Head of caudate nucleus (tissue), 42 donors: ENCODE measurements at regions not wholly inside any gene's neighbourhood (a gene's known extent, or its start where the extent isn't known, plus 50 kb on each side); places are given as distances from the start of the nearest gene placed in this dataset.

Experiments
- DNase-seq, 42 donors: peaks; one replicate each; pipeline versions ENCODE4 v3.0.0 to v3.0.0-alpha.2; 2020 to 2021; ENCODE audit warnings: mixed read lengths in 7 of 42
- intact Hi-C: fragments of 100-400 bp; cut with DNase I; formaldehyde crosslinking; loops from one replicate; pipeline ENCODE4 v1.15.0; 2022

DNA sequence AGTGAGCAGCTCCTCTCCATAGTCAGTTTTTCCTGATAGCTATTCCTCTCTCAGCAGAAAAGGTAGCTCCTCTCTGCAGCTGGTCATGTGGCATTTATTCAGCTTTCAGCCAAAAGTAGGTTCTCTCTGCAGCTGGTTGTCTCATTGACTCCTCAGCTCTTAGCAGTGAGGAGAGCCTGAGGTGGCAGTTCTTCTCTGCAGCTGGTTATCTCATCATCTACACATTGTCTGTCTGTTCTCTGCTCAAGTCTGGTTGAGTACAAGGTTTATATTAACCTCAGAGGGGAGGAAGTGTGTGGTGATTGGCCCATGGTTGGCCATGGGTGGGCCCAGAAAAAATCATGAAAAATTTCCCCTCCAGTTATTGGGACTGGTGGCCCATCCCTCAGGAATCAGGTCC is 338.3 kb downstream of the KDM5D start:
- DNase-seq, result no peak
- intact Hi-C loops, result no loop called here

DNA sequence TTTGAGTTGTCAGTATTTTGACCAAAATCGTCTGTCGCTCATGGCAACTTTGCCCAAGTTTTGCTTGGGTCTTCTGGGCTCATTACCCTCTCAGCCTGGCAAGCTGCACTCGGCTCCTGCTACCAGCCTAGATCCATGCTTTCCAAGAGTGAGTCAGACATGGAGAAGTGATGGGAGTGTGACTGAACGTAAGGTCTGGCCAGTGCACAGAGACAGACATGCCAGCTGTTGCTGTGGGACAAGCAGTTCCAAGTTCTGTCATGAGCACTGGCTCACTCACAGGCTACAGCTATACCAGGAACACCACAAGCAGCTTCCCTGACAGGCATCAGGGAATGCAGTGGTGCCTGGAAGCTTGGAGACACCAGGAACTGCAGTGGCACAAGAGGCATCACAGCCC is 338.9 kb downstream of the KDM5D start:
- intact Hi-C loops, result no loop called here

DNA sequence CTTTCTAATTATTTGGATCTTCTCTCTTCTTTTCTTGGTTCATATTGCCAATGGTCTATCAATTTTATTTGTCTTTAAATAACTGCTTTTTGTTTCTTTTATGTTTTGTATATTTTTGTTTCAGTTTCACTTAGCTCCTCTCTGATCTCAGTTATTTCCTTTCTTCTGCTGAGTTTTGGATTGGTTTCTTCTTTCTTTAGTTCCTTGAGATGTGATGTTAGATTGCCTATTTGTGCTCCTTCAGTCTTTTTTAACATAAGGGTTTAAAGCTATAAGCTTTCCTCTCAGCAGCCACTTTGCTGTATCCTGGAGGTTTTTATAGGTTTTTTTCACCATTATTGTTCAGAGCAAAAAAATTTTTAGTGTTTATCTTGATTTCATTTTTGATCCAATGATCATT is 351.6 kb downstream of the KDM5D start:
- intact Hi-C loops, result no loop called here
- no peak for DNase-seq

More for the DNA sequence above, 338.9 kb downstream of the KDM5D start:
- no peak for DNase-seq

DNA sequence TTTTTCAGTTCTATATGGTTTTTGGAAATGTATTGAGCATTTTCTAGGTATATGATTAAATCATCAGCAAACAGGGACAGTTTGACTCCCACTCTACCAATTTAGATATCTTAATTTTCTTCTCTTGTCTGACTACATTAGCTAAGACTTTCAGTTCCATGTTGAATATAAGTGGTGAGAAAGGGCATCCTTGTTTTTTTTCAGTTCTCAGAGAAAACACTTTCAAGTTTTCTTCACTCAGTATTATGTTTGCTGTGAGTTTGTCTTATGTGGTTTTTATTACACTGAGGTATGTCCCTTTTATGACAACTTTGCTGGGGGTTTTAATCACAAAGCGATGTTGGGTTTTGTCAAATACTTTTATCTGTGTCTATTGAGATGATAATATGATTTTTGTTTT is 352.6 kb downstream of the KDM5D start:
- DNase-seq, result no peak
- intact Hi-C loops, result no loop called here

DNA sequence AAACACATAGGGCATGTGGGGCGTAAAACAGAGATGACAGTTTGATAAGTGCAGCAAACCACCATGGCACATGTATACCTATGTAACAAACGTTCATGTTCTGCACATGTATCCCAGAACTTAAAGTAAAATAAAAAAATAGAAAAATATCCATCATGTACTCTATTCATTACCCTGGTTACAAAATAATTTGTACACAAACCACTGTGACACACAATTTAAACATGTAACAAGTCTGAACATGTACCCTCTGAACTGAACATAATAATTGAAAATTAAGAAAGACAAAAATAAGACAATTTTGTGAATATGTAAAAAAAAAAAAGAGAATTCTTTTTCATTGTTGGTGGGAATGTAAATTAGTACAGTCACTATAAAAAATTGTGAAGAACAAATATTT is 379.2 kb downstream of the KDM5D start:
- no peak for DNase-seq
- intact Hi-C loops, result no loop called here

DNA sequence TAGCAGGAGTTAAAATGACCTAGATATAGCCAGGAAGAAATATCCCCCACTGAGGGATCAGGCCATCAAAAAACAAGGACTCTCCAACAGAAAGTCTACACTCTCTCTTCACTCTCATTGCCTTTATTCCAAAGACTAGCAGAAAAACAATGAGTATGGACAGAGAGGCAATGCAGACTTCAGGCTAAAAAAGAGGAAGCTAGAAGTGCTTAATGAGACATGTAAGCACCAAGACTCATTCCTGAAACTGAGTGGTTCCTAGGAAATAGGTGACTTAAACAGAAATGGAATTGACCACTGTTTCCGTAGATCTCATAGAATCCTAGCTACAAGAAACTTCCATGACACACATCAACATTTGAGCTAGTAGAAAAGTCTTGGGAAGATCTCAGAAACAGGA is 387.3 kb downstream of the KDM5D start:
- intact Hi-C loops, result no loop called here

DNA sequence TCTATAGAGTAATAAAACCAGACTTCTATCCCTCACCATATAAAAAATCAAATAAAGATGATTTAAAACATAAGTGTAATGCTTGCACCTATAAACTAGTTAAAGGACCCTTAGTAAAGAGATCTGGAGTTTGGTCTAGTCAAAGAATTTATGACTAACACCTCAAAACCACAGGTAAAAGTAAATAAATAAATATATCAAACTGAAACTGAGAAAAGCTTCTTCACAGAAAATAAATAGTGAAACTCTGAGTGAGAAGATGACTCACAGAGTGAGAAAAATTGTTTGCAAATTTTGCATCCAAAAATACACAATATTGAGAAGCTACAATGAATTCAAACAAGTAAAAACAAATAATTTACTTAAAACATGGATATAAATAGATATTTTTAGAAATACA is 387.8 kb downstream of the KDM5D start:
- intact Hi-C loops, result no loop called here

More for the DNA sequence above, 387.3 kb downstream of the KDM5D start:
- no peak for DNase-seq

DNA sequence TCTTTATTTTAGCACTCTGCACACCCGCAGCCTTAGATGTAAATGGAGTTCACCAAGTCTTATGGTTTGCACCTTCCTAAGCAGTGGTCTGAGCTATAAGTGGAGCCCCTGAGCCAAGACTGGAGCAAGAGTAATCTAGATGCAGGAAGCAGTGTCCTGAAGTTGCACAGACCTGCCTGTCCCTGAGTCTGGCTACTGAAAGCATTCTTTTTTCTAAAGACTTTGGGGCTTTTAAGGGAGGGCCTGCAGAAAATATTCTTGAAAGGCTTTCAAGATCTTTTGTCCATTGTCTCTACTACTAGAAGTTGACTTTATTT is 389.7 kb downstream of the KDM5D start:
- intact Hi-C loops, result no loop called here

More for the DNA sequence above, 387.8 kb downstream of the KDM5D start:
- no peak for DNase-seq

DNA sequence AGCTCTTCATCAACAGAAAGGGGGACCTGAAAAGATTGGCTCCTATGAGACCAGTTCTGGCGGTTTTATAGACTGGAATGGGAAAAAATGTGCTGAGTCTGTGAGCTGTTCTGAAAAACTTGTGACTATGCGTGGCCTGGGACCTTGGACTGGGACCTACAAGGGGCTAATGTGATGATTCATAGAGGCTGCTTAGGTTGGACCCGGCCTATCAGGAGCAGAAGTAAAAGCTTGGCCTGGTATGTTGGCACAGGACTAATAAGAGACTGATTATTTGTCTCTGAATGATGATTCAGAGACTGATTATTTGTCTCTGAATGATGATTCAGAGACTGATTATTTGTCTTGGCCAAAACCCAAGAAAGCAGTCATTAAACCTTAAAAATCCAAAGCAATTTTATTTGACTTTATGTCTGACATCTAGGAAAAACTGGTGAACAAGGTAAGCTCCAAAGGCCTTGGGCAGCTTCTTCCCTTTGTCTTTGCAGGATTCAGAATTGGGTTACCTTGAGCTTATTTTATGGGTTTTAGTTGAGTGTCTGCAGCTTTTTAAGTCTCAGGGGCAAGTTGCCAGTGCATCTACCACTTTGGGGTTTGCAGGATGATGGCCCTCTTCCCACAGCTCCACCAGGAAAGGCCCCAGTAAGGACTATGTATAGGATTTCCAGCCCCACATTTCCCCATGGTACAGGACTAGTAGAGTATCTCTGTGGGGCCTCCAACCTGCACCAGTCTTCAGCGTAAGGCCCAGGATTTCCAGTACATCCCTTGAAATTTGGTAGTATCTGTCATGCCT is 390.3 kb downstream of the KDM5D start:
- intact Hi-C loops, result no loop called here
- no peak for DNase-seq

More for the DNA sequence above, 389.7 kb downstream of the KDM5D start:
- DNase-seq, result no peak

DNA sequence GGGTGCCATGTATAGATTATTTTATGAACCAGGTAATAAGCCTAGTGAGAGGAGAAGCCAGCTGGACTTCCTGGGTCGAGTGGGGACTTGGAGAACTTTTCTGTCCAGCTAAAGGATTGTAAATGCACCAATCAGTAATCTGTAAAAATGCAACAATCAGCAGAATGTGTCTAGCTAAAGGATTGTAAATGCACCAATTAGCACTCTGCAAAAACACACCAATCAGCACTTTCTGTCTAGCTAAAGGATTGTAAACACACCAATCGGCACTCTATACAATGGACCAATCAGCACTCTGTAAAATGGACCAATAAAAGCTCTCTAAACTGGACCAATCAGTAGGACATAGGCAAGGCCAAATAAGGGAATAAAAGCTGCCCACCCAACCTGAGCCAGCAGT is 392.9 kb downstream of the KDM5D start:
- intact Hi-C loops, result no loop called here

DNA sequence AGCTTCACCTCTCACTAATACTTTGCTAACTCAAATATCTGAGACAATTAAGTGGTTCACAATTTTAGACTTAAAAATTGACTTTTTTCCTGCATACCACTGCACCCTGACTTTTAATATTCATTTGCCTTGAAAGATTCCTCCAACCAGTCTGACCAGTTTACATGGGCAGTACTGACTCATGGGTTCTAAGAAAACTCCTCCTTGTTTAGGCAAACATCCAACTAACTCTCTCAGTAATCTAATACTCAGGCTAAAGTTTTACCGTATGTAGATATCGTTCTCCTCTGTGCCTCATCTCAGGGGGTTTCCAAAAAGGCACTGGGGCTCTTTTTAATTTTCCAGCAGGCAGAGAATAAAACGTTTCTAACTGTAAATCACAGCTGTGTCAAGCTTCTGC is 422.8 kb downstream of the KDM5D start:
- DNase-seq, result no peak
- intact Hi-C loops, result no loop called here

More for the DNA sequence above, 392.9 kb downstream of the KDM5D start:
- DNase-seq, result no peak

DNA sequence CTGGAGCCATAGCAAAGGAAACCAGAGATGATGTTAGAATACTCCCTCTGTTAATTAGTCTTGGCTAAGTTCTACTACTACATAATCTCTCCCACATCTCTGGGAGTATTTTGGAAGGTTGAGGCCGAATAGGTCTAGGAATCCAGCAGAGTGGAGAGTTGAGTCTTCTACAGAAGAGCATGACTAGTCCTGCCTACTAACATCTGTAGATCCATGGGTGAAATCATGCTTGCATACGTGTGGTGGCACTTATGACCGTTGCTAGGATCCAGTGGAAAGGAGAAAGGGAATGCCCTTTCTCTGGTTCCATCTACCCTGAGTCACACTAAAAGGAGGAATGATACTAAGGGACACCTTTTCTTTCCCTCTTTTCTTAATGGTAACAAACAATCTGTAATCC is 425.4 kb downstream of the KDM5D start:
- intact Hi-C loops, result no loop called here

DNA sequence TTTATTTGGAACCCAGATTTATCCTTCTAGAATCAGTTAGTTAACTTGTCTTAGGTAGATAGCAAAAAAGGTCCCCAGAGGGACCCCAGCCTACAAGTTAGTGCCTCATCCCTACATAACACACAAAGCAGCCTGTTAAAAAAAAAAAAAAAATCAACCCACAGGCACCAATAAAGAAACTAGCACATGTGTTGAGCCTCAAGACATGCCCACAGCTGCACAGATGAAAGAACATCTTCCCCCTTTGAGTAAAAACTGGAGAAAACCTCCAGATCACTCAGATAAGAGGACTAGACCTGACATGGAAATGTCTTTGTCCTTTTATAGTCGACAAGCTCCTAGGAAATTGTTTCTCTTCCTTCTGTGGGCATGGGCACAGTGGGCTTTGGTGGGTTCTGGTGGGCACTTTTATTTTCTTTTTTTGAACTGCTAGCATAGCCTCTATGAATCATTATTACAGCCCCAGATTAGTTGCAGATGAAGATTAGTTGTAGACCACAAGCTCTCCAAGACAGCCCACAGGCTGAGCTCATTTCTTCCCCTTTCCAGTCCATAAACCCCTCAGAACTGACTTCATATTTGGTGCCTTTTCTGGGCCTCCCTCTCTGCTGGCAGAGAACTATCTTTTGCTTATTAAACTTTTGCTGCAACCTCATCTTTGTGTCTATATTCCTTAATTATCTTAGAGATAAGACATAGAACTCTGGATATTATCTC is 427.1 kb downstream of the KDM5D start:
- intact Hi-C loops, result no loop called here
- DNase-seq, result no peak

More for the DNA sequence above, 425.4 kb downstream of the KDM5D start:
- no peak for DNase-seq

DNA sequence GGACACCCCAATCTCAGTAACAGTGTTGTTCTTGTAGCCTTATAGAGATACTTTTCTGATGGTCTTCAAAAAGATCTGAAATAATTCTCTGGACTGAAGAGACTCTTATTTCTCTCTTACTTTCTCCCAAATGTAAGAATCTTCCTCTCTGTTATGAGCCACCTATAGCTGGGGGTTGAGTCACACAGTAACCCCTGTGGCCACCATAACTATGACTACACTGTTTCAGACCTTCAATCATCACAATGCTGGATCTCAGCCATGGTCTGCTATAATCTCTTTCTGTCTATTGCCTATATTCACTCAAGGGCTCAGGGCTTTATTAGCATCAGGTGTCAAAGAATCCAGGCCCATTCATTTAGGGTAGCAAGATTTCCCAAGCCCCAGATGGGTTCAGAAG is 436.9 kb downstream of the KDM5D start:
- DNase-seq, result no peak
- intact Hi-C loops, result no loop called here

DNA sequence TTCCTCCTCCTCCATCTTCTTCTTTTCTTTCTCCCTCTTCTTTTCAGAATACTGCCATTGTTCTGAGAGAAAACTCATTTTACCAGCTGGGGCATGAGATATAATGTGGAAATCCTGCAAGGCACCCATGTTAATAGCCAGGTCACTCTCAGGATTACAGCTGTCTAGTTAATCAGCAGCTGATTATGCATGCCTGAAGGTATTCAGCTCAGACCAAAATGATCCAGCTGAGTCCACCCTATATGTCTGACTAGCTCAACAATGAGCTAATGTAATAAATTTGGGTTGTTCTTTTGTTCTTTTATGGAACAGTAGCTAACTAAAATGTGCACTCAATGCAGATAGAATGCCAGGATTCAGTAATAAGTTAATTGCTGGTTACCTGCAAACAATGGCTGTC is 441.4 kb downstream of the KDM5D start:
- no peak for DNase-seq
- intact Hi-C loops, result no loop called here

DNA sequence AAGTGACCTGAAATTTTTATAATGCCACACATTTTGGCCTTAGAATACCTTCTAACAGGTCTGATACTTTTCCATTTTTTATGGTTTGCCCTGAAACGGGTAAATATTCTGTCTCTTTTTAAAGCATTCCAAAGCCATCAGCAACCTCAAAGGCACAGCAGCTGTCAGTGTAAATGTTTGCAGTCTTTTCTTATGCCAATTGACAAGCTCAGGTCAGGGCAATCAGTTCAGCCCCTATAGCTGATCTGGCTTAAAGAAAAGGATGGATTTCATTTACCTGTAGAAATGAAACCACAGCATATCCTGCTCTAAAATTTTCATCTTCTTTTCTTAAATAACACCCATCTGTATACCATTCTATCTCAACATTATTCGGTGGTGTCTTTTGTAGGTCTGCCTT is 453.6 kb downstream of the KDM5D start:
- no peak for DNase-seq
- intact Hi-C loops, result no loop called here

DNA sequence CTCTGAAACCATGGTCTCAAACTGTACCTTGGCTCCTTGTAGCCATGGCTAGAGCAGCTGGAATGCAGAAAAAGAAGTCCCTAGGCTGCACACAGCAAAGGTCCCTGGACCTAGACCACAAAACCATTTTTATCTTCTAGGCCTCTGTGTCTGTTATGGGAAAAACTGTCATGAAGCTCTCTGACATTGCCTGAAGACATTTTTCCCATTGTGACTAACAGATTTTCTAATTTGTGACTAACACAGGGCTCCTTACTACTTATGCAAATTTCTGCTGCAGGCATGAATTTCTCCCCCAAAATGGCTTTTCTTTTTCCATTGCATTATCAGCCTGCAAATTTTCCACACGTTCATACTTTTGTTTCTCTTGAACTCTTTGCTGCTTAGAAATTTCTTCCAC is 470.4 kb downstream of the KDM5D start:
- intact Hi-C loops, result no loop called here
- DNase-seq, result no peak

DNA sequence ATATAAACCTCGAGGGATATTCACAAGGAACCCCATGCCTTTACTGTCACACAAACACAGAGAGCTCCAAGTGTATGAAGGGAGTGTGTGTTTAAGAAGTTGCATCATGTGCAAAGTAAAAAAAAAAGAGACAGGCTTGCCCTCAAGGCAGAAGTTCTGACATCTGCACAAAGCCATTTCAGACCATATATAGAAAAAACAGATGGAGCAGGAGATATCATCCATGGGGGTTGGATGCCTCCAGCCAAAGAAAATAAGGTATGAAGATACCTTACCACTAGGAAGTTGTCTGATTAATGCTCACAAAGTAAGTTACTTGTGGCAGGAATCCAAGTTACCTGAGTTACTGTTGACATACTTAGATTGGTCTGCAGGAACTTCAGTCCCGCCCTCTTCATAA is 476.2 kb downstream of the KDM5D start:
- DNase-seq, result no peak

DNA sequence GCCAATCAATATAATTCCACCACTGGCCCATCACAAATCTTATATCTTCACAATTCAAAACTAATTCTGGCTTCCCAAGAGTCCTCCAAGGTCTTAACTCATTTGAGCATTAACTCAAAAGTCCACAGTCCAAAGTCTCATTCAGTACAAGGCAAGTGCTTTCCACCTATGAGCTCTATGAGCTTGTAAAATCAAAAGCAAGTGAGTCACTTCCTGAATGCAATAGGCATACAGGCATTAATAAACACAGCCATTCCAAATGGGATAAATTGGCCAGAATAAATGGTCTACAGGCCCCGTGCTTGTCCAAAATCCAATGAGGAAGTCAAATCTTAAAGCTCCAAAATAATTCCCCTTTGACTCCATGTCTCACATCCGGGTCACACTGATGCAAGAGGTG is 479.1 kb downstream of the KDM5D start:
- no peak for DNase-seq
- intact Hi-C loops, result no loop called here

More for the DNA sequence above, 476.2 kb downstream of the KDM5D start:
- intact Hi-C loops, result no loop called here

DNA sequence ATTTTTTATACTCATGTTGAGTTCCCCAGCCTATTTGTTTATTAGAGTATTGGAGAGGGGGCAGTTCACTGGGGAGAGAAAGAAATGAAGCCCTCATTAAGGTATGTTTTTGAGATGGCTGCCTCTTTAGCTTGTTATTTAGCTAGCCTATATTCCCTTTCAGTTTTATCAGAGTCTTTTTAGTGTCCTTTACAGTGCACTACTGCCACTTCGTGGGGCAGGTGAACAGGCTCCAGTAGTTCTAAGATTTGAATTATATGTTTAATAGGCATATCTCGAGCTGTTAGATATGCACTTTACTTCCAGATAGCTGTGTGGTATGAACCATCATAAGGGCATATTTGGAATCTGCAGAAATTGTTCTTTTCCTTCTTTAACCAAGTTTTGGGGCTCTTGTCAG is 482.2 kb downstream of the KDM5D start:
- no peak for DNase-seq
- intact Hi-C loops, result no loop called here
